ENCODE measurements at regions not wholly inside any gene's neighbourhood (a gene's known extent, or its start where the extent isn't known, plus 50 kb on each side); places are given as distances from the start of the nearest gene placed in this dataset.

- DNase-seq, result no peak
Observed at GRCh38 chrX:122439831-122440230, 744.2 kb upstream of the GRIA3 start.

- DNase-seq, result no peak
Observed at GRCh38 chrX:122440832-122441231, 743.2 kb upstream of the GRIA3 start.

GRCh38 chrX:122441451-122441850 is 742.6 kb upstream of the GRIA3 start:
- DNase-seq, result no peak

GRCh38 chrX:122445466-122445865 is 738.6 kb upstream of the GRIA3 start:
- DNase-seq, result no peak

- no peak for DNase-seq
Observed at GRCh38 chrX:122464341-122464740, 719.7 kb upstream of the GRIA3 start.

GRCh38 chrX:122475306-122475705 is 708.8 kb upstream of the GRIA3 start:
- DNase-seq, result no peak

- no peak for DNase-seq
Observed at GRCh38 chrX:122500556-122500955, 683.5 kb upstream of the GRIA3 start.

- no peak for DNase-seq
Observed at GRCh38 chrX:122501652-122502051, 682.4 kb upstream of the GRIA3 start.

- no peak for DNase-seq
Observed at GRCh38 chrX:122504026-122504425, 680.1 kb upstream of the GRIA3 start.

GRCh38 chrX:122512561-122513072 is 671.5 kb upstream of the GRIA3 start:
- no peak for DNase-seq

GRCh38 chrX:122517786-122518185 is 666.3 kb upstream of the GRIA3 start:
- no peak for DNase-seq

GRCh38 chrX:122545778-122546177 is 638.3 kb upstream of the GRIA3 start:
- no peak for DNase-seq

- DNase-seq, result no peak
Observed at GRCh38 chrX:122546269-122546668, 637.8 kb upstream of the GRIA3 start.

- no peak for DNase-seq
Observed at GRCh38 chrX:122552286-122552800, 631.7 kb upstream of the GRIA3 start.

- no peak for DNase-seq
Observed at GRCh38 chrX:122555925-122556324, 628.2 kb upstream of the GRIA3 start.

- no peak for DNase-seq
Observed at GRCh38 chrX:122565952-122566351, 618.1 kb upstream of the GRIA3 start.

GRCh38 chrX:122566401-122566800 is 617.7 kb upstream of the GRIA3 start:
- DNase-seq, result no peak

GRCh38 chrX:122567911-122568310 is 616.2 kb upstream of the GRIA3 start:
- no peak for DNase-seq

- DNase-seq, result no peak
Observed at GRCh38 chrX:122572461-122572860, 611.6 kb upstream of the GRIA3 start.

GRCh38 chrX:122579036-122579435 is 605.0 kb upstream of the GRIA3 start:
- DNase-seq, result no peak

GRCh38 chrX:122579526-122579925 is 604.6 kb upstream of the GRIA3 start:
- DNase-seq, result no peak

GRCh38 chrX:122582280-122582974 is 601.7 kb upstream of the GRIA3 start:
- no peak for DNase-seq

- no peak for DNase-seq
Observed at GRCh38 chrX:122582975-122583305, 601.1 kb upstream of the GRIA3 start.

- DNase-seq, result no peak
Observed at GRCh38 chrX:122583551-122583950, 600.5 kb upstream of the GRIA3 start.

GRCh38 chrX:122584981-122585380 is 599.1 kb upstream of the GRIA3 start:
- DNase-seq, result no peak
